ENCODE measurements at regions not wholly inside any gene's neighbourhood (a gene's known extent, or its start where the extent isn't known, plus 50 kb on each side); places are given as distances from the start of the nearest gene placed in this dataset.

DNA sequence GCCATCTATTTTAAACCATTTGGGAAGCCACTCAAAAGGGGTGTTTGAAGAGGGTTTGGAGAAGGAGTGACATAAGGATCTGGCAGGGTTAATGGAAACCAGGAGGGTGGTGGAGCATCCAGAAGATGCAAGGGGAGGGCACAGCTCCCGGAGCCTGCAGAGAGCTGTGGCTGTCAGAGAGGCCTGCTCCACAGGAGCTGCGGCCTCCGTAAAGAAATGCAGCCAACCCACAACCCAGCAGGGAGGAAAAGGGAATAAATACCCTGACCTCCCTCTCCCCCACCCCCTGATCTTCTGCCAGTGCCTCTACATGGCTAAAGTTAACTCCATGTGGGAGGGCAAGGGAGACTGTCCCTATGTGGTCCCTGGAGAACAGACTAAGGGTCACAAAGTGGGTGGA, 567.1 kb upstream of the POU3F3 start (continued):
- TF ChIP-seq MZF1 (tag by site-specific recombination; IDR thresholded peaks at IDR 0.05; ENCODE audit: borderline replicate concordance): no peak
- TF ChIP-seq ZBTB17 (tag by site-specific recombination; IDR thresholded peaks at IDR 0.05): no peak
- no peak for TF ChIP-seq ZNF791 (tag by site-specific recombination; IDR thresholded peaks at IDR 0.05)

- no peaks in the 10 kb centered on the region for H3K9me3 ChIP-seq (ENCODE audit: control insufficient read depth, insufficient read depth, low read depth, low read length)
- no peaks in the 10 kb centered on the region for H3K4me1 ChIP-seq (ENCODE audit: control insufficient read depth, insufficient read depth, low read length)
- H3K27ac ChIP-seq (ENCODE audit: extremely low read depth, low read depth, low read length): no peak overlapping the region
- ChIA-PET POLR2A (no interaction called here), CTCF (no interaction called here)
- H3K36me3 ChIP-seq (ENCODE audit: control insufficient read depth in 2 of 2, insufficient read depth in 1 of 2, low read length in 2 of 2): no peaks in the 10 kb centered on the region
- TF ChIP-seq ZNF350 (tag by site-specific recombination; IDR thresholded peaks at IDR 0.05) (no peak), ZBTB1 (tag by site-specific recombination; IDR thresholded peaks at IDR 0.05) (no peak), ZNF221 (tag by site-specific recombination; IDR thresholded peaks at IDR 0.05; ENCODE audit: borderline replicate concordance) (no peak), SP3 (tag by site-specific recombination; IDR thresholded peaks at IDR 0.05) (no peak), GLI2 (tag by site-specific recombination; IDR thresholded peaks at IDR 0.05; ENCODE audit: borderline replicate concordance, low read depth) (no peak), ZNF354C (tag by site-specific recombination; IDR thresholded peaks at IDR 0.05; ENCODE audit: borderline replicate concordance, low read depth) (no peak)
- H3K4me3 ChIP-seq (ENCODE audit: low read depth, low read length): no peak overlapping the region
These were observed 564.0 kb upstream of the POU3F3 start for GRCh38 chr2:104289651-104290565.

GRCh38 chr2:104290566-104290891, 563.4 kb upstream of the POU3F3 start:
- POLR2A ChIA-PET: no interaction called here
- no peak for TF ChIP-seq ZSCAN23 (tag by site-specific recombination; IDR thresholded peaks at IDR 0.05)
- TF ChIP-seq ZNF48 (tag by site-specific recombination; IDR thresholded peaks at IDR 0.05): no peak
- no peak for TF ChIP-seq ZNF658 (tag by site-specific recombination; IDR thresholded peaks at IDR 0.05)
- no peak for TF ChIP-seq ZNF248 (tag by site-specific recombination; IDR thresholded peaks at IDR 0.05)
- Histone ChIP-seq H3K36me3 (ENCODE audit: control insufficient read depth in 2 of 2, insufficient read depth in 1 of 2, low read length in 2 of 2) (no peaks in the 10 kb centered on the region), H3K4me1 (ENCODE audit: control insufficient read depth, insufficient read depth, low read length) (no peaks in the 10 kb centered on the region), H3K9me3 (ENCODE audit: control insufficient read depth, insufficient read depth, low read depth, low read length) (no peaks in the 10 kb centered on the region), H3K27ac (ENCODE audit: extremely low read depth, low read depth, low read length) (no peak overlapping the region), H3K4me3 (ENCODE audit: low read depth, low read length) (no peak overlapping the region)
- CTCF ChIA-PET: no interaction called here

GRCh38 chr2:104312684-104313083, 541.2 kb upstream of the POU3F3 start:
- H3K9me3 ChIP-seq (ENCODE audit: control insufficient read depth, insufficient read depth, low read depth, low read length): no peaks in the 10 kb centered on the region
- POLR2A ChIA-PET: no interaction called here
- TF ChIP-seq ZBTB21 (tag by site-specific recombination; IDR thresholded peaks at IDR 0.05) (no peak), ZNF654 (tag by site-specific recombination; IDR thresholded peaks at IDR 0.05; ENCODE audit: low read depth) (no peak), WT1 (tag by site-specific recombination; IDR thresholded peaks at IDR 0.05) (no peak)
- no peak overlapping the region for H3K4me3 ChIP-seq (ENCODE audit: low read depth, low read length)
- CTCF ChIA-PET: no interaction called here
- H3K27ac ChIP-seq (ENCODE audit: extremely low read depth, low read depth, low read length): no peak overlapping the region
- no peaks in the 10 kb centered on the region for H3K36me3 ChIP-seq (ENCODE audit: control insufficient read depth in 2 of 2, insufficient read depth in 1 of 2, low read length in 2 of 2)
- H3K4me1 ChIP-seq (ENCODE audit: control insufficient read depth, insufficient read depth, low read length): no peaks in the 10 kb centered on the region

GRCh38 chr2:104318001-104318665, 535.8 kb upstream of the POU3F3 start:
- CTCF ChIA-PET: no interaction called here
- H3K4me1 ChIP-seq (ENCODE audit: control insufficient read depth, insufficient read depth, low read length): peaks cover 6% of the 10 kb centered on the region; the same call in 1 of the 2 replicates
- H3K27ac ChIP-seq (ENCODE audit: extremely low read depth, low read depth, low read length): no peak overlapping the region
- TF ChIP-seq FEZF1 (tag by site-specific recombination; IDR thresholded peaks at IDR 0.05): no peak
- no peak for TF ChIP-seq KLF7 (tag by site-specific recombination; IDR thresholded peaks at IDR 0.05; ENCODE audit: borderline replicate concordance)
- TF ChIP-seq ZNF121 (tag by site-specific recombination; IDR thresholded peaks at IDR 0.05): no peak
- POLR2A ChIA-PET: no interaction called here
- no peaks in the 10 kb centered on the region for H3K36me3 ChIP-seq (ENCODE audit: control insufficient read depth in 2 of 2, insufficient read depth in 1 of 2, low read length in 2 of 2)
- no peaks in the 10 kb centered on the region for H3K9me3 ChIP-seq (ENCODE audit: control insufficient read depth, insufficient read depth, low read depth, low read length)
- no peak overlapping the region for H3K4me3 ChIP-seq (ENCODE audit: low read depth, low read length)
